ENCODE measurements at regions not wholly inside any gene's neighbourhood (a gene's known extent, or its start where the extent isn't known, plus 50 kb on each side); places are given as distances from the start of the nearest gene placed in this dataset.
"Not testable (repeated sequence)": the region's sequence is repeated elsewhere in the genome, so short reads cannot be mapped to it uniquely, and the experiment has no call there.

- DNase-seq (ENCODE audit: low spot score), result peak; percentile 87
Observed at GRCh38 chr21:27369978-27370571, 403.2 kb upstream of the ADAMTS5 start.

- no peak for DNase-seq (ENCODE audit: low spot score)
Observed at GRCh38 chr21:27369234-27369633, 402.3 kb upstream of the ADAMTS5 start.

GRCh38 chr21:27366646-27367235 is 399.9 kb upstream of the ADAMTS5 start:
- DNase-seq (ENCODE audit: low spot score), result no peak

- DNase-seq (ENCODE audit: low spot score), result no peak
Observed at GRCh38 chr21:27366036-27366435, 399.1 kb upstream of the ADAMTS5 start.

GRCh38 chr21:27365394-27365793 is 398.5 kb upstream of the ADAMTS5 start:
- DNase-seq (ENCODE audit: low spot score), result no peak

GRCh38 chr21:27363719-27364477 is 397.0 kb upstream of the ADAMTS5 start:
- DNase-seq (ENCODE audit: low spot score), result no peak

- no peak for DNase-seq (ENCODE audit: low spot score)
Observed at GRCh38 chr21:27362249-27362648, 395.4 kb upstream of the ADAMTS5 start.

GRCh38 chr21:27359141-27359540 is 392.3 kb upstream of the ADAMTS5 start:
- no peak for DNase-seq (ENCODE audit: low spot score)

- no peak for DNase-seq (ENCODE audit: low spot score)
Observed at GRCh38 chr21:27352885-27353284, 386.0 kb upstream of the ADAMTS5 start.

- DNase-seq (ENCODE audit: low spot score), result peak; percentile 27
Observed at GRCh38 chr21:27346041-27346448, 379.2 kb upstream of the ADAMTS5 start.

GRCh38 chr21:27339902-27340301 is 373.0 kb upstream of the ADAMTS5 start:
- no peak for DNase-seq (ENCODE audit: low spot score)

GRCh38 chr21:27338007-27338406 is 371.1 kb upstream of the ADAMTS5 start:
- not testable (repeated sequence) for DNase-seq (ENCODE audit: low spot score)

- DNase-seq (ENCODE audit: low spot score), result no peak
Observed at GRCh38 chr21:27333096-27333495, 366.2 kb upstream of the ADAMTS5 start.

GRCh38 chr21:27329255-27329851 is 362.5 kb upstream of the ADAMTS5 start:
- DNase-seq (ENCODE audit: low spot score), result no peak

GRCh38 chr21:27326301-27326700 is 359.4 kb upstream of the ADAMTS5 start:
- DNase-seq (ENCODE audit: low spot score), result no peak

- no peak for DNase-seq (ENCODE audit: low spot score)
Observed at GRCh38 chr21:27323331-27323730, 356.4 kb upstream of the ADAMTS5 start.

- DNase-seq (ENCODE audit: low spot score), result no peak
Observed at GRCh38 chr21:27321791-27322190, 354.9 kb upstream of the ADAMTS5 start.

GRCh38 chr21:27320868-27321267 is 354.0 kb upstream of the ADAMTS5 start:
- no peak for DNase-seq (ENCODE audit: low spot score)

- not testable (repeated sequence) for DNase-seq (ENCODE audit: low spot score)
Observed at GRCh38 chr21:27317601-27318000, 350.7 kb upstream of the ADAMTS5 start.

GRCh38 chr21:27315373-27315772 is 348.5 kb upstream of the ADAMTS5 start:
- DNase-seq (ENCODE audit: low spot score), result no peak

- no peak for DNase-seq (ENCODE audit: low spot score)
Observed at GRCh38 chr21:27314131-27314530, 347.2 kb upstream of the ADAMTS5 start.

GRCh38 chr21:27306791-27307775 is 340.2 kb upstream of the ADAMTS5 start:
- no peak for DNase-seq (ENCODE audit: low spot score)
